ENCODE measurements at regions not wholly inside any gene's neighbourhood (a gene's known extent, or its start where the extent isn't known, plus 50 kb on each side); places are given as distances from the start of the nearest gene placed in this dataset.

GRCh38 chr11:128299132-128299726 is 288.1 kb downstream of the ETS1 start:
- DNase-seq (ENCODE audit: low read depth), result no peak

- no peak for DNase-seq (ENCODE audit: low read depth)
Observed at GRCh38 chr11:128298271-128298670, 289.1 kb downstream of the ETS1 start.

- DNase-seq (ENCODE audit: low read depth), result no peak
Observed at GRCh38 chr11:128297805-128298204, 289.6 kb downstream of the ETS1 start.

- DNase-seq (ENCODE audit: low read depth), result no peak
Observed at GRCh38 chr11:128297091-128297651, 290.2 kb downstream of the ETS1 start.

- DNase-seq (ENCODE audit: low read depth), result no peak
Observed at GRCh38 chr11:128294671-128295050, 292.7 kb downstream of the ETS1 start.

- no peak for DNase-seq (ENCODE audit: low read depth)
Observed at GRCh38 chr11:128294001-128294670, 293.2 kb downstream of the ETS1 start.

- no peak for DNase-seq (ENCODE audit: low read depth)
Observed at GRCh38 chr11:128291835-128292234, 295.5 kb downstream of the ETS1 start.

- DNase-seq (ENCODE audit: low read depth), result no peak
Observed at GRCh38 chr11:128291007-128291406, 296.4 kb downstream of the ETS1 start.

GRCh38 chr11:128290106-128290840 is 297.1 kb downstream of the ETS1 start:
- peak; percentile 36 for DNase-seq (ENCODE audit: low read depth)

GRCh38 chr11:128289048-128289447 is 298.3 kb downstream of the ETS1 start:
- DNase-seq (ENCODE audit: low read depth), result no peak

GRCh38 chr11:128288368-128288767 is 299.0 kb downstream of the ETS1 start:
- DNase-seq (ENCODE audit: low read depth), result no peak

- DNase-seq (ENCODE audit: low read depth), result no peak
Observed at GRCh38 chr11:128285321-128285720, 302.0 kb downstream of the ETS1 start.

- no peak for DNase-seq (ENCODE audit: low read depth)
Observed at GRCh38 chr11:128284634-128285033, 302.7 kb downstream of the ETS1 start.

- no peak for DNase-seq (ENCODE audit: low read depth)
Observed at GRCh38 chr11:128283451-128283850, 303.9 kb downstream of the ETS1 start.

GRCh38 chr11:128282053-128282452 is 305.3 kb downstream of the ETS1 start:
- no peak for DNase-seq (ENCODE audit: low read depth)

GRCh38 chr11:128279866-128280265 is 307.5 kb downstream of the ETS1 start:
- DNase-seq (ENCODE audit: low read depth), result no peak

- no peak for DNase-seq (ENCODE audit: low read depth)
Observed at GRCh38 chr11:128273736-128274135, 313.6 kb downstream of the ETS1 start.

GRCh38 chr11:128271401-128271800 is 316.0 kb downstream of the ETS1 start:
- no peak for DNase-seq (ENCODE audit: low read depth)

- DNase-seq (ENCODE audit: low read depth), result no peak
Observed at GRCh38 chr11:128269466-128269865, 317.9 kb downstream of the ETS1 start.

- no peak for DNase-seq (ENCODE audit: low read depth)
Observed at GRCh38 chr11:128266893-128267292, 320.5 kb downstream of the ETS1 start.

- no peak for DNase-seq (ENCODE audit: low read depth)
Observed at GRCh38 chr11:128262463-128263345, 324.7 kb downstream of the ETS1 start.

GRCh38 chr11:128261011-128261421 is 326.3 kb downstream of the ETS1 start:
- DNase-seq (ENCODE audit: low read depth), result no peak

Measured in stimulated activated CD8-positive, alpha-beta memory T cell treated with anti-CD3 and anti-CD28 coated beads, Interleukin-7, amount 100 ng/mL, for 24 hours (primary cell).